ENCODE measurements at regions not wholly inside any gene's neighbourhood (a gene's known extent, or its start where the extent isn't known, plus 50 kb on each side); places are given as distances from the start of the nearest gene placed in this dataset.

GRCh38 chr18:28652654-28653053 is 475.7 kb upstream of the CDH2 start:
- no peak for TF ChIP-seq POLR2A (IDR thresholded peaks at IDR 0.05)
- TF ChIP-seq, protein P1, sequence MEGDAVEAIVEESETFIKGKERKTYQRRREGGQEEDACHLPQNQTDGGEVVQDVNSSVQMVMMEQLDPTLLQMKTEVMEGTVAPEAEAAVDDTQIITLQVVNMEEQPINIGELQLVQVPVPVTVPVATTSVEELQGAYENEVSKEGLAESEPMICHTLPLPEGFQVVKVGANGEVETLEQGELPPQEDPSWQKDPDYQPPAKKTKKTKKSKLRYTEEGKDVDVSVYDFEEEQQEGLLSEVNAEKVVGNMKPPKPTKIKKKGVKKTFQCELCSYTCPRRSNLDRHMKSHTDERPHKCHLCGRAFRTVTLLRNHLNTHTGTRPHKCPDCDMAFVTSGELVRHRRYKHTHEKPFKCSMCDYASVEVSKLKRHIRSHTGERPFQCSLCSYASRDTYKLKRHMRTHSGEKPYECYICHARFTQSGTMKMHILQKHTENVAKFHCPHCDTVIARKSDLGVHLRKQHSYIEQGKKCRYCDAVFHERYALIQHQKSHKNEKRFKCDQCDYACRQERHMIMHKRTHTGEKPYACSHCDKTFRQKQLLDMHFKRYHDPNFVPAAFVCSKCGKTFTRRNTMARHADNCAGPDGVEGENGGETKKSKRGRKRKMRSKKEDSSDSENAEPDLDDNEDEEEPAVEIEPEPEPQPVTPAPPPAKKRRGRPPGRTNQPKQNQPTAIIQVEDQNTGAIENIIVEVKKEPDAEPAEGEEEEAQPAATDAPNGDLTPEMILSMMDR (IDR thresholded peaks at IDR 0.05): no peak
- Histone ChIP-seq H3K4me3 (no peak overlapping the region), H3K9me3 (no peaks in the 10 kb centered on the region), H3K27ac (no peak overlapping the region), H3K4me1 (no peaks in the 10 kb centered on the region), H3K27me3 (no peaks in the 10 kb centered on the region), H3K36me3 (no peaks in the 10 kb centered on the region)
- intact Hi-C loops (cut with DNase I; ENCODE audit: low total_unique reads): no loop called here
- DNase-seq: no peak

DNA sequence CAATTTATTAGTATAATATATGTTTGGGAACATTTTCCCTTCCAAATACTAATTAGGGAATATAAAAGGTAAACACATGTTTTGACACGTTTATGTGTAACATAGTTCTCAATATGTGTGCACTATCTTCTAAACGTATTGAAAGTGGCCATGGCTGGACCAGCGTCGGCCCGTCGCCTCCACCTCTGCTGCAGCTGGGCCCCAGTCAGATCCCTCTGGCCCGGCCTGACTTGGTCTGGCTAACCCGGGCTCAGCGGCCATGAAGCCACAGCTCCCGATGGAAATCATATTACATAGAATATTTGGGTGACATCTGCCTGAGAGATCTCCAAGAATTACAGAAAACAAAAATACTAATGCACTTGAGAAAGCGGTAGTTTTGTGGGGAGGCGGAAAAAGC is 474.4 kb upstream of the CDH2 start:
- H3K4me3 ChIP-seq: no peak overlapping the region
- intact Hi-C loops (cut with DNase I; ENCODE audit: low total_unique reads): no loop called here
- no peaks in the 10 kb centered on the region for H3K4me1 ChIP-seq
- no peak for DNase-seq
- no peaks in the 10 kb centered on the region for H3K27me3 ChIP-seq
- H3K27ac ChIP-seq: no peak overlapping the region
- TF ChIP-seq, protein P1 (IDR thresholded peaks at IDR 0.05): no peak
- no peak for TF ChIP-seq POLR2A (IDR thresholded peaks at IDR 0.05)
- H3K9me3 ChIP-seq: no peaks in the 10 kb centered on the region
- H3K36me3 ChIP-seq: no peaks in the 10 kb centered on the region

DNA sequence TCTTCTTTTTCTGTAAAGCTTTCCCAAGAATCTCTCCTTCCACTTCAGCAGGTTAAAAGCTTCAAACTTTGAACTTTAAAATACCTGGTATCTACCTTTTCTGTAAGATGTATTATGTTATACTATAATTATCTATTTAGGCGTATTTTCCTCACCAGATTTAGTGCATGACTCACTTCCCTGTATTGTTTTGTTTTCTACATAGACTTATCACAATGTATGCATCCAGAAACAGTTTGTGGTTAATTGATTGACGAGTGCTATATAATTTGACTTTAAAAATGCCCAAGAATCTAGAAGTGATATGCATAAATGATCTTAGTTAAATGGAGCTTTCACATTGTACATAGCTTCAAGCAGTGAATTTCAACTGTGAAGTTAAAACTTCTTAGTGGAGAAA is 473.9 kb upstream of the CDH2 start:
- no peak for TF ChIP-seq POLR2A (IDR thresholded peaks at IDR 0.05)
- TF ChIP-seq, protein P1 (IDR thresholded peaks at IDR 0.05): no peak
- Histone ChIP-seq H3K9me3 (no peaks in the 10 kb centered on the region), H3K4me1 (no peaks in the 10 kb centered on the region), H3K27me3 (no peaks in the 10 kb centered on the region), H3K36me3 (no peaks in the 10 kb centered on the region), H3K27ac (no peak overlapping the region), H3K4me3 (no peak overlapping the region)
- DNase-seq: no peak
- intact Hi-C loops (cut with DNase I; ENCODE audit: low total_unique reads): no loop called here

DNA sequence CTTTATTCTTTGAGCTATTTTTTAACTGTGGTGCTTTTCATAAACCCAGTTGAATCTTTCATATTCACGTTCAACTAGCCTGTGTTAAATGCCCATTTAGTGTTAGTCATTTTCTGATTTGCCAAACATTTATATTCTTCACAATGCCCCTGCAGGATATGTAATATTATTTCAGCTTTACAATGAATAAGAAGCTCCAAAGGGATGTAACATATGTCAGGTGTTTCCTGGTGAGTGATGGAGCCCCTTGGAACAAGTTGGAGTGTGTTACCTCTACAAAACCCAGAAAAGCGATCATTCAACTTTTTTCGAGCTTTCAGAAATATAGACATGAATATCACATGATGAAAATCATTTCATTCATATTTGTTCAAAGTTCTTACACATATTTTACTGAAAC is 471.0 kb upstream of the CDH2 start:
- Histone ChIP-seq H3K9me3 (no peaks in the 10 kb centered on the region), H3K4me1 (no peaks in the 10 kb centered on the region), H3K27ac (no peak overlapping the region), H3K4me3 (no peak overlapping the region), H3K27me3 (no peaks in the 10 kb centered on the region), H3K36me3 (no peaks in the 10 kb centered on the region)
- no peak for TF ChIP-seq POLR2A (IDR thresholded peaks at IDR 0.05)
- TF ChIP-seq, protein P1 (IDR thresholded peaks at IDR 0.05): no peak
- no peak for DNase-seq
- intact Hi-C loops (cut with DNase I; ENCODE audit: low total_unique reads): no loop called here

- Histone ChIP-seq H3K9me3 (no peaks in the 10 kb centered on the region), H3K4me1 (no peaks in the 10 kb centered on the region), H3K27ac (no peak overlapping the region), H3K27me3 (no peaks in the 10 kb centered on the region), H3K4me3 (no peak overlapping the region), H3K36me3 (no peaks in the 10 kb centered on the region)
- no peak for DNase-seq
- TF ChIP-seq, protein P1 (IDR thresholded peaks at IDR 0.05): no peak
- no peak for TF ChIP-seq POLR2A (IDR thresholded peaks at IDR 0.05)
- intact Hi-C loops (cut with DNase I; ENCODE audit: low total_unique reads): no loop called here
Measured at GRCh38 chr18:28637897-28638296, 461.0 kb upstream of the CDH2 start.

Data from uterus (tissue), 3 donors.